ENCODE measurements at regions not wholly inside any gene's neighbourhood (a gene's known extent, or its start where the extent isn't known, plus 50 kb on each side); places are given as distances from the start of the nearest gene placed in this dataset.

DNA sequence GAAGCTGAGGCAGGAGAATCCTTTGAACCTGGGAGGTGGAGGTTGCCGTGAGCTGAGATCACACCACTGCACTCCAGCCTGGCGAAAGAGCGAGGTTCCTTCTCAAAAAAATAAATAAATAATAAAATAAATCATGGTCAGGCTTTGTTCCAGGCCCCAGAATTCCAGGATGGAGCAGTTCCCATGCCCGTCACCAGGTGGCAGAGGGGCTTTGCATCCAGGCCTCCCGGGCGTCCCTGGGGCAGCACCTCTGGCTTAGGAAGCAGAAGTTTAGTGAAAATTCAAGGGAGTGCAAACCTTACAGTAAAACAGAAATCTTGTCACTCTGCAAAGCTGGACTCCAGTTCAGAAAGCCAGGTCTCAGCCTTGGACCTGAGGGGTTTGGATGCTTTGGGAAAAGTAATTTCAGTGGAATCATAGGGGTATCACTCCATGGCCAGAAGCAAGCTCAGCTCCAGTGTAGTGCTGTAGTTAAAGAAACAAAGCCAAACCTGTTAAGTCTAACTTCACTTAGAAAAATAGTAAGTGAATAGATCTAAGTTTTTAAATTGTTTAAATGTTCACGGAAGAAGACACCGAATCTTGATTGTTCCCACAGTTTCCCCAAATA lies 512.7 kb downstream of the CMPK2 start:
- TF ChIP-seq CTCF (IDR thresholded peaks at IDR 0.05) (peak; percentile 63), SIN3A (IDR thresholded peaks at IDR 0.05; ENCODE audit: borderline replicate concordance, low read depth, low read length) (no peak), TAF1 (IDR thresholded peaks at IDR 0.05; ENCODE audit: borderline replicate concordance, low read depth, low read length) (no peak), NRF1 (IDR thresholded peaks at IDR 0.05; ENCODE audit: low read depth, low read length) (no peak), NFIC (IDR thresholded peaks at IDR 0.05; ENCODE audit: borderline replicate concordance) (no peak), RXRA (IDR thresholded peaks at IDR 0.05; ENCODE audit: borderline replicate concordance, low read depth) (no peak), MEF2A (IDR thresholded peaks at IDR 0.05; ENCODE audit: borderline replicate concordance, low read depth) (no peak), EZH2phosphoT487 (IDR thresholded peaks at IDR 0.05; ENCODE audit: borderline replicate concordance, low read depth) (no peak)
- TF ChIP-seq, protein P1, sequence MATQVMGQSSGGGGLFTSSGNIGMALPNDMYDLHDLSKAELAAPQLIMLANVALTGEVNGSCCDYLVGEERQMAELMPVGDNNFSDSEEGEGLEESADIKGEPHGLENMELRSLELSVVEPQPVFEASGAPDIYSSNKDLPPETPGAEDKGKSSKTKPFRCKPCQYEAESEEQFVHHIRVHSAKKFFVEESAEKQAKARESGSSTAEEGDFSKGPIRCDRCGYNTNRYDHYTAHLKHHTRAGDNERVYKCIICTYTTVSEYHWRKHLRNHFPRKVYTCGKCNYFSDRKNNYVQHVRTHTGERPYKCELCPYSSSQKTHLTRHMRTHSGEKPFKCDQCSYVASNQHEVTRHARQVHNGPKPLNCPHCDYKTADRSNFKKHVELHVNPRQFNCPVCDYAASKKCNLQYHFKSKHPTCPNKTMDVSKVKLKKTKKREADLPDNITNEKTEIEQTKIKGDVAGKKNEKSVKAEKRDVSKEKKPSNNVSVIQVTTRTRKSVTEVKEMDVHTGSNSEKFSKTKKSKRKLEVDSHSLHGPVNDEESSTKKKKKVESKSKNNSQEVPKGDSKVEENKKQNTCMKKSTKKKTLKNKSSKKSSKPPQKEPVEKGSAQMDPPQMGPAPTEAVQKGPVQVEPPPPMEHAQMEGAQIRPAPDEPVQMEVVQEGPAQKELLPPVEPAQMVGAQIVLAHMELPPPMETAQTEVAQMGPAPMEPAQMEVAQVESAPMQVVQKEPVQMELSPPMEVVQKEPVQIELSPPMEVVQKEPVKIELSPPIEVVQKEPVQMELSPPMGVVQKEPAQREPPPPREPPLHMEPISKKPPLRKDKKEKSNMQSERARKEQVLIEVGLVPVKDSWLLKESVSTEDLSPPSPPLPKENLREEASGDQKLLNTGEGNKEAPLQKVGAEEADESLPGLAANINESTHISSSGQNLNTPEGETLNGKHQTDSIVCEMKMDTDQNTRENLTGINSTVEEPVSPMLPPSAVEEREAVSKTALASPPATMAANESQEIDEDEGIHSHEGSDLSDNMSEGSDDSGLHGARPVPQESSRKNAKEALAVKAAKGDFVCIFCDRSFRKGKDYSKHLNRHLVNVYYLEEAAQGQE (IDR thresholded peaks at IDR 0.05; ENCODE audit: low read depth, low read length), result no peak

All from SK-N-SH (cell line).